K562 (cell line): ENCODE measurements at regions not wholly inside any gene's neighbourhood (a gene's known extent, or its start where the extent isn't known, plus 50 kb on each side); places are given as distances from the start of the nearest gene placed in this dataset.

Experiments used
- CHD4 ChIP-seq: fragments of 200-600 bp; sonication (generic); IDR thresholded peaks from 3 replicates; pipeline ENCODE4 v1.6.1; 2012; ENCODE audit warnings: low read depth, mild to moderate bottlenecking, mixed read lengths, low read length, inconsistent platforms; ENCODE audit not compliant: insufficient read depth, insufficient replicate concordance, poor library complexity, severe bottlenecking
- CTCF ChIP-seq, 3 experiments: IDR thresholded peaks in 2 of 3; conservative IDR thresholded peaks in 1 of 3; 2 replicates each; pipeline ENCODE4 v1.5.1; 2011 to 2012; ENCODE audit warnings: low read length in 3 of 3, mild to moderate bottlenecking in 3 of 3, control low read depth in 2 of 3, improper control_type of control experiment in 1 of 3, inconsistent platforms in 1 of 3, low read depth in 1 of 3, mixed read lengths in 1 of 3, moderate library complexity in 1 of 3; ENCODE audit not compliant: insufficient read depth in 2 of 3
- RBFOX2 ChIP-seq: fragments of 200-400 bp; formaldehyde crosslinking; IDR thresholded peaks from 2 replicates; pipeline ENCODE4 v1.6.1; 2017; ENCODE audit warnings: low read depth, mild to moderate bottlenecking, low read length, moderate library complexity
- ZBED1 ChIP-seq: IDR thresholded peaks from 2 replicates; pipeline ENCODE4 v1.6.1; 2014

GRCh38 chr15:45796433-45796832 is 161.6 kb downstream of the SQOR start:
- TF ChIP-seq RBFOX2 (no peak), CHD4 (no peak), CTCF (IDR thresholded peaks at IDR 0.05 in 2 of 3, conservative IDR thresholded peaks at IDR 0.05 in 1 of 3; ENCODE audit: insufficient read depth in 2 of 3, low read depth in 1 of 3, low read length in 3 of 3) (no peak), ZBED1 (no peak)
